ENCODE measurements at regions not wholly inside any gene's neighbourhood (a gene's known extent, or its start where the extent isn't known, plus 50 kb on each side); places are given as distances from the start of the nearest gene placed in this dataset.

DNA sequence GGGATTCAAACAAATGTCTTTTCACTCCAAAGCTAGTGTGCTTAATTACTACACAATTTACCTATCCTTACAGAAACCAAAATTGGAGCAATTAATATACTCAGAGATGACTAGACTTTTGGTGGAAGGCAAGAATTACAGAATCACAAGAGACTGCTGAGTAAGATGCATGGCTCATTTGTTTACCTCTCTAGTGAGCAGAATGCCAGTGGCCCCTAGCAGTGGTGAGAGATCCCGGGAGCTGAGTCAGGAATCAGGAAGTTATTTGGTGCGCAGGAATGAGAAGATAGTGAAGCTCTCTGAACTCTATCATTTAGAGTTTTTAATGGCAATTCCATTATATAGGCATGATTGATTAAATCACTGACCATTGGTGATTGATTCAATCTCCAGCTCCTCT lies 188.9 kb upstream of the SESN3 start:
- DNase-seq (ENCODE audit: low read depth), result peak; percentile 11
- TF ChIP-seq, protein P1, sequence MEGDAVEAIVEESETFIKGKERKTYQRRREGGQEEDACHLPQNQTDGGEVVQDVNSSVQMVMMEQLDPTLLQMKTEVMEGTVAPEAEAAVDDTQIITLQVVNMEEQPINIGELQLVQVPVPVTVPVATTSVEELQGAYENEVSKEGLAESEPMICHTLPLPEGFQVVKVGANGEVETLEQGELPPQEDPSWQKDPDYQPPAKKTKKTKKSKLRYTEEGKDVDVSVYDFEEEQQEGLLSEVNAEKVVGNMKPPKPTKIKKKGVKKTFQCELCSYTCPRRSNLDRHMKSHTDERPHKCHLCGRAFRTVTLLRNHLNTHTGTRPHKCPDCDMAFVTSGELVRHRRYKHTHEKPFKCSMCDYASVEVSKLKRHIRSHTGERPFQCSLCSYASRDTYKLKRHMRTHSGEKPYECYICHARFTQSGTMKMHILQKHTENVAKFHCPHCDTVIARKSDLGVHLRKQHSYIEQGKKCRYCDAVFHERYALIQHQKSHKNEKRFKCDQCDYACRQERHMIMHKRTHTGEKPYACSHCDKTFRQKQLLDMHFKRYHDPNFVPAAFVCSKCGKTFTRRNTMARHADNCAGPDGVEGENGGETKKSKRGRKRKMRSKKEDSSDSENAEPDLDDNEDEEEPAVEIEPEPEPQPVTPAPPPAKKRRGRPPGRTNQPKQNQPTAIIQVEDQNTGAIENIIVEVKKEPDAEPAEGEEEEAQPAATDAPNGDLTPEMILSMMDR (IDR thresholded peaks at IDR 0.05; ENCODE audit: control insufficient read depth, insufficient read depth, low read depth, low read length, missing control alignments), result no peak
- H3K4me3 ChIP-seq (ENCODE audit: control insufficient read depth, low read depth, low read length), result no peak overlapping the region

DNA sequence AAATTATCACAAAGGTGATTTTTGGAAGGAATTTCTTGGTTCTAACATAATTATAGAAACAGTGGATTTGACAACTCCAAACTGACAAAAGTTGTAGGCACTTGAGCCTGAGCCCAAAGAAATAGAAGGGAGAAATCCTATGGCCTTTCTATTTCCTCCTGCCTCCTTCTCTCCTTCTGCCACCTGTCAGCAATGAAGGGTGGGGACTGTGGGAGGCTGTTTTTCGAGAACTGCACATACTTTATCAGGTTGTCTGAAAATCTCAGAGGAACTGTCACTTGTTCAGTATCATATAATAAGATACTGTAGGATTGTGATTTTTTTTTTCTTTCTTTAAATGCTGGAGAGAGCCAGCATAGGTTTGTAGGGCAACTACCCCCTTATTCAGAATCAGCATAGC lies 187.9 kb upstream of the SESN3 start:
- TF ChIP-seq, protein P1 (IDR thresholded peaks at IDR 0.05; ENCODE audit: control insufficient read depth, insufficient read depth, low read depth, low read length, missing control alignments), result no peak
- DNase-seq (ENCODE audit: low read depth), result no peak
- H3K4me3 ChIP-seq (ENCODE audit: control insufficient read depth, low read depth, low read length), result no peak overlapping the region

GRCh38 chr11:95417832-95418231 lies 186.8 kb upstream of the SESN3 start:
- no peak overlapping the region for H3K4me3 ChIP-seq (ENCODE audit: control insufficient read depth, low read depth, low read length)
- TF ChIP-seq, protein P1 (IDR thresholded peaks at IDR 0.05; ENCODE audit: control insufficient read depth, insufficient read depth, low read depth, low read length, missing control alignments), result no peak
- no peak for DNase-seq (ENCODE audit: low read depth)

GRCh38 chr11:95415837-95416304 lies 184.9 kb upstream of the SESN3 start:
- H3K4me3 ChIP-seq (ENCODE audit: control insufficient read depth, low read depth, low read length), result no peak overlapping the region
- no peak for DNase-seq (ENCODE audit: low read depth)
- TF ChIP-seq, protein P1 (IDR thresholded peaks at IDR 0.05; ENCODE audit: control insufficient read depth, insufficient read depth, low read depth, low read length, missing control alignments), result no peak

- DNase-seq (ENCODE audit: low read depth), result no peak
- TF ChIP-seq, protein P1 (IDR thresholded peaks at IDR 0.05; ENCODE audit: control insufficient read depth, insufficient read depth, low read depth, low read length, missing control alignments), result no peak
- H3K4me3 ChIP-seq (ENCODE audit: control insufficient read depth, low read depth, low read length), result no peak overlapping the region
Observed at GRCh38 chr11:95414217-95414616, 183.2 kb upstream of the SESN3 start.

DNA sequence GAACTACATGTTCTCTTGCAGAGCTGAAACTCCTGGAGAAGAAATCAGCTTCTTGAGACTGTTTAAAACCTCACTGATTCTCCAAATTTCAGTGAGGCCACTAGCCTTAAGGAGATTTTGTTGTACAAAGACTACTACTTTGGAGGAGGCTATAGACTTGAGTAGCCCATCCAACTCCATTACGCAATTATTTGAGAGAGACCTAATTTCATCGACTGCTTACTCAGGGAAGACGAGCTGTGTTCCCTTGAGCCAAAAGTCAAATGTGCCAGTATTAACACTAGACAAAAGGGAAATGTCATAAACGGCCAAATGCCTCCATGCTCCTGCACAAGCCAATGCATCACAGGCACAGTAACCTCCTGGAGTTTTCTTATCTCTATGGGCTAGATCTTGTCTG lies 182.8 kb upstream of the SESN3 start:
- DNase-seq (ENCODE audit: low read depth), result no peak
- no peak overlapping the region for H3K4me3 ChIP-seq (ENCODE audit: control insufficient read depth, low read depth, low read length)
- TF ChIP-seq, protein P1 (IDR thresholded peaks at IDR 0.05; ENCODE audit: control insufficient read depth, insufficient read depth, low read depth, low read length, missing control alignments), result no peak

DNA sequence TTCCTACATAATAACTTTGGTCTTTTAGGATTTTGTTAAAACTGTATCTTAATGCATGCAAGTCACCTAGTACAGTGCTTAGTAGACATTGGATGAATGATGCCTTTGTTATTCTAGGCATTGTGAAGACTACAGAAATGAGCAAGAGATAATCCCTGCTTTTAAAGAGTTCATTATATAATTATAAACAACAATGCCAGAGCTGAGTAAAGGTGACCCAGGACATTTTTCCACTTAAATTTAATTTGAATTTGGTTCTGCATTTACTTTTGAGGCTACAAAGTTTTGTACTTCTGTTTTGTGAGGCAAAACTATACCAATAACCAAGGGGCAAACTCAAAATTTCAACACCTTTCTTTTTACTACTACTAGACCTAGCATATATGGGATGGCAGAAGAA lies 182.0 kb upstream of the SESN3 start:
- TF ChIP-seq, protein P1 (IDR thresholded peaks at IDR 0.05; ENCODE audit: control insufficient read depth, insufficient read depth, low read depth, low read length, missing control alignments), result no peak
- DNase-seq (ENCODE audit: low read depth), result no peak
- H3K4me3 ChIP-seq (ENCODE audit: control insufficient read depth, low read depth, low read length), result no peak overlapping the region
